ENCODE measurements at regions not wholly inside any gene's neighbourhood (a gene's known extent, or its start where the extent isn't known, plus 50 kb on each side); places are given as distances from the start of the nearest gene placed in this dataset.
"Not testable (repeated sequence)": the region's sequence is repeated elsewhere in the genome, so short reads cannot be mapped to it uniquely, and the experiment has no call there.

DNA sequence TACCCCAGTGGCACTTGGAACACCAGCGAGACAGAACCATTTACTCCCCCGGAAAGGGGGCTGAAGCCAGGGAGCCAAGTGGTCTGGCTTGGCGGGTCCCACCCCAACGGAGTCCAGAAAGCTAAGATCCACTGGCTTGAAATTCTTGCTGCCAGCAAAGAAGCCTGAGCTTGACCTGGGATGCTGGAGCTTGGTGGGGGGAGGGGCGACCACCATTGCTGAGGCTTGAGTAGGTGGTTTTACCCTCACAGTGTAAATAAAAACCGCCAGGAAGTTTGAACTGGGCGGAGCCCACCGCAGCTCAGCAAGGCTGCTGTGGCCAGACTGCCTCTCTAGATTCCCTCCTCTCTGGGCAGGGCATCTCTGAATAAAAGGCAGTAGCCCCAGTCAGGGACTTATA is 62.8 kb downstream of the RPS24 start:
- not testable (repeated sequence) for DNase-seq

DNA sequence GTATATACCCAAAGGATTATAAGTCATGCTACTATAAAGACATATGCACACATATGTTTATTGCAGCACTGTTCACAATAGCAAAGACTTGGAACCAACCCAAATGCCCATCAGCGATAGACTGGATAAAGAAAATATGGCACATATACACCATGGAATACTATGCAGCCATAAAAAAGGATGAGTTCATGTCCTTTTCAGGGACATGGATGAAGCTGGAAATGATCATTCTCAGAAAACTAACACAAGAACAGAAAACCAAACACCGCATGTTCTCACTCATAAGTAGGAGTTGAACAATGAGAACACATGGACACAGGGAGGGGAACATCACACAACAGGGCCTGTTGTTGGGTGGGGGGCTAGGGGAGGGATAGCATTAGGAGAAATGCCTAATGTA is 68.9 kb downstream of the RPS24 start:
- DNase-seq, result not testable (repeated sequence)

DNA sequence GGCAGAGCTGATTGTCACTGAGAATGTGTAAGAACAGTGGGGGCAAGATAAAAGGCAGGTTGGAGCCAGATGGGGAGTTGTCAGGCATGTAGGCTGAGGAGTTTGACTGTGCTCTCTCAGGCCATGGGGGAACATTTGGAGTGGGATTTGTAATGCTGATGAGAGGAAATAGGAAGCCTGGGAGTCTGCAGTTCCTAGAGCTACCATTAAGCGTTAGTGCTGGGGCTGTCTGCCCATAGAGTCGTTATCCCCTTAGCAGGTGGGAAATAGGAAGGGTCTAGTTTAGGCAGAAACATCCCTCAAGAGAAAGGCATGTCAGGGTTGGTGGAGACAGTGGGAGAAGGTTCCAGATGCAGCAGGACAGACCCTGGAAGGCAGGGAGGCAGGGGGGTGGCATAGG is 75.5 kb downstream of the RPS24 start:
- no peak for DNase-seq

DNA sequence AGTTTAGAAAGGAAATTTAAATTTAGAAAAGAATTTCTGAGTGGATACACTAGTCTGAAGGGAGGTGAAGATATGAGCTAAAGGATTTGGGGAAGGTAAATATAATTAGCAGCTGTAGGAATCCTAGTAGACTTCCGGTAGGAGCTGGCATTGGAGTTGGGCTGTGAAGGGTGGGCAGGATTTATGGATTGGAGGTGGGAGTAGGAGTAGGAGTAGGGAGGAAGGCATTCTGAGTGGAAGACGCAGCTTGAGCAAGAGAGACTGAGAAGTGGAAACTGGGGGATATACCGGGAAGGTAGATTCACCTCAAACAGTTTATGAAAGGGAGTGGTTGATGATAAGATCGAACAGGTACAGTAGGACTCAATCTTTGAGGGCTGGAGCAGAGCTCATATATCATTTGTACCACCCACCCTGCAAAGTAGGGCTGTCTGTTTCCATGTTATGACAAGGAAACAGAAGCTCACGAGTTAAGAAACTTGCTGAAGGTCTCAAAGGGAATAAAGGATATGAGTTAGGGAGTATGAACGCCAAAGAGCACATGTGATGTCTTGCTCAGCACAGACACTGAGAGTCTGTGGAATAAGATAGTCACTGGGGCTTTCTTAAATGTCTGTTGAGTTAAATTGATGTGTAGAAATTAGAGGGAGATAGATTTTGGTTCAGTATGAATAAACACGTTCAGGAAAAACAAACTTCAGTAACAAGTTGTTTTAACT is 81.6 kb downstream of the RPS24 start:
- DNase-seq, result no peak

DNA sequence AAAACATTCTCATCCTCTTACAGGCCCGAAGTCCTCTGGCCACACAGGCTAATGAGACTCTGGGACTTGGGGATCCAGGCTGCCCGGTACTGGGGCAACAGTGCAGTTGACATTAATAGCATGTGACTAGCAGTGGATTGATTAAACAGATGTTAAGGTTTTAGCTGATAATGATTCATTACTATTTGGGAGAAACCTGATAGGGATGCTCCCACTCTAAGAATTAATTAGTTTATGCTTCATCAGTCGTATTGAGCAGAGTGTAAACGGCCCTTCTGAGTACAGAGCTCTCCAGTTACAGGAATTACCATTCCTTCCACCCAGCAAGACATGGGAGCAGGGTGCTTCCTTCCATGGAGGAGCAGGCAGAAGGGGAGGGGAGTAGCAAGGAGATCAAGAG is 82.7 kb downstream of the RPS24 start:
- no peak for DNase-seq

DNA sequence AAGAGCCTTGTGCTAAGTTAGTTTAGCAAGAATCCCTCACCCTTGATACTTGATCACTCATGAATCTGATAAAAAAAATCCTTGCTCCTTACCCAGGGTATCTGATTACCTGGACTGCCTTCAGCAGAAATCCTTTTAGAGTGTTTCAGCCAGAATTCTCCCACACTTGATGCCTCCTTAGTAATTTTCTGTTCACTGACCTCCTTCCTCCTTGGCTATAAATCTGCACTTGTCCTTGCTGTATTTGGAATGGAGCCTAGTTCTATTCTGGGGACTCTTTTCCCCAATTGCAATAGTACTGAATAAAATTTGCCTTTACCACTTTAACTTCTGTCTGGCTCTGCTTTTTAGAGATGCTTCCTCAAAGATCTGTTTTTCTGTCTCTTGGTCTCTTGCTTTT is 84.9 kb downstream of the RPS24 start:
- DNase-seq, result no peak

DNA sequence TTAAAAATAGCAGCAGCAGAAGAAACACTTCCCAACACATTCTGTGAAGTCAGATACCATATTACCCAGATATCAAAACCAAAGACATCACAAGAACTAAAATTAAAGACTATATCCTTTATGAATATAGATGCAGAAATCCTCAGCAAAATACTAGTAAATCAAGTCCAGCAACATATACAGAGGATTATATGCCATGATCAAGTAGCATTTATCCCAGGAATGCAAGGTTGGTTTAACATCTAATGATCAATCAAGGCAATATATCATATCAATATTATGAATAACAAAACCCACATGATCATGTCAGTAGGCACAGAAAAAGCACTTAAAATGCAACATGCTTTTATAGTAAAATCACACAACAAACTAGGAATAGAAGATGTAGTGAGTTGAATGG is 88.1 kb downstream of the RPS24 start:
- DNase-seq, result no peak

DNA sequence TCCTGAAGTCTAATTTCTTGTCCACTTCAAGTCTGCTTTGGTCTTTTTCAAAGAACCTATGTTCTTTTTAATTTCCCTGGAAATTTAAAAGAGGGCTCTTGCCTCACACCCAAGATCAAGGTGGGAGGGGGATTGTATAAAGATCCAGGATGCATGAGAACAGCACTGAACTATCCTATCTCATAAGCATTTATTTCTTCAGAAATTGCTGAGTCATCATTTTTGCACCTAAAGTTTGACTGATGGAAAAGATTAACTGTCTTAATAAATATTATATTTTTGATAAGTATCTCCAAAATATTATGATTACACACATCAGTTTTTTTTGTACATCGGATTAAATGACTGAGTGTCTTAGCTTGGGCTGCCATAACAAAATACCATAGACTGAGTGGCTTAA is 90.5 kb downstream of the RPS24 start:
- DNase-seq, result no peak

DNA sequence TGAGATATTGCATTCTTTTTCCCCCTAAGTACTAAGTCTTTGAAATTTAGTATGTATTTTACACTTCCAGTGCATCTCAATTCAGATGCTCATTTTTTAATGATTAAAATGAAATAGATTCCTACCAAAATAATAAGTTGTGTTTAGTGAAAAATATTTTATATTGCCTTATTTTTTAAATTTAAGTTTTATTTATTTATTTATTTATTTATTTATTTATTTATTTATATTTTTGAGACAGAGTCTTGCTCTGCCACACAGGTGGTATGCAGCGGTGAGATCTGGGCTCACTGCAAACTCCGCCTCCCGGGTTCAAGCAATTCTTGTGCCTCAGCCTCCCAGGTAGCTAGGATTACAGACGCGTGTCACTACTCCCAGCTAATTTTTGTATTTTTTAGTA is 95.5 kb downstream of the RPS24 start:
- DNase-seq, result no peak

DNA sequence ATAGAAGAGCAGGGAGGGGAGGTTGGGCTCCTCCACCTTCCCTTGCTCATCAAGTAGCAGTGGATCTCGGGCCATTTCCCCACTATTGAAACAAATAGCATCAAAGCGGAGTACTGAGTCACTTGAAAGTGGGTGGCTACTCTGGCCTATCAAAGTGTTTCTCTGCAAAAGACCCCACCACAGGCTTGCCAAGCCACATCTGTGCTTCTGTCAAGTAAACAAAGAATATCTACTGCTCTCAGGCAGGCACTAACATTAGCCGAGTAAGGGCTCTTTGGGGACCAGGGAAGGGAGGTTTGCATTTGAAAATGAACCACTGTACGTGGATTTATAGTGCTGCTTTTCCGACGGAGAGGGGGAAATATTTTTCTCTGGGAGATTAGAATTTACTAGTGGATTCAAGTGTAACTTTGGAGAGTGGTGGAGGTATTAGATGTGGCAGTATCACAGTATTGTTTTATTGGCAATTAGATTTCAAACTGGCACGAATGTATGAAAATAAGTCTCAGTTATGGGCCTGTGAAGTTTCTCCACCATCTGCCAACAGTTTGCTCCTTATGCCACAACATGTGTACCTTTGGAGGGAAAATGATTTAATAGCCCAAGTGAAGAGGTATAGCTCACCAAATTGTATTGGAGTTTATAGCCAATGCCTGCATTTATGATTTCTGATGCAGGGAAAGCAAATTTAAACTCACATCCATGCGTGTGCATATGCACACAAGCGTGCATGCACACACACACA is 97.5 kb downstream of the RPS24 start:
- no peak for DNase-seq

DNA sequence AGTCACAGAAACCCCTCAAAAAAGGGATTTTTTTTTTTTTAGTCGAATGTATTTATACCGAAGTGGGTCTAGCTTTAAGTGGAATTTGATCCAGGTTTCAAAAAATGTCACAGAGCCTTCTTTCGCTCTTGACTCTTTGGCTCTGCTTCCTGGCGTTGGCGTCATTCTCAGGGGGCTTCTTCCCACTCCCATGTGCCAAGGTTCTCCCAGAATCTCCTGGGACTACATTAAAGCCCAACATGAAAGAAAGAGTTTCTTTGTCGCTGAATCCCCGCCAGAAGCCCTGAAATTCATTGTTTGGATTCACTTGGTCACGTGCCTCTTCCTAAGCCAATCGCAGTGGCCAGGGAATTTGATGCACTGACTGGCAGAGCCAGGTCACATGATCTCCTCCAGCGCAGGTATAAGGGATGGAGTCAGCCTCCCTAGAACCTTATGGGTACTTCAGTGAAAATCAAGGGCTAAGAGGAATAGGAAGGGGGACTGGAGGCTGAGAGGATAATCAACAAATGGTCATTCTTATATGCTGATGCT is 101.2 kb downstream of the RPS24 start:
- DNase-seq, result no peak

DNA sequence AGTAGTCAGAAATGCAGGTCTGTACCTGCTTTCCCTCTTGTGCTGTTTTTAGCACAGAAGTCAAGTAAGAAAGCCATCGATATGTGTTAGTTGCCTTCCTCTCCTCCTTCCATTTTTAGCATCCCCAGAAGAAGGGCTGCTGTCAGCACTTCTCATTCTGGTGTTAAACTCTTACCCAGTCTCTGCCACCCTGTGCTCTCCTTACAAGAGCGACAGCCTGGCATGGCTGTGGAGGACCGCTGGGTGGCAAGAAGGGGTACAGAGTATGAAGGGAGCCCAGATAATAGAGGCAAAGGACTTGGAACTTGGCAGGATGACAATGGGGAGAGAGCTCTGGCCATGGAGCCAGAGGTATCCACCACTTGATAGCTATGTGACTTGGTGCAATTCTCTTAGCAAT is 103.5 kb downstream of the RPS24 start:
- DNase-seq, result no peak

DNA sequence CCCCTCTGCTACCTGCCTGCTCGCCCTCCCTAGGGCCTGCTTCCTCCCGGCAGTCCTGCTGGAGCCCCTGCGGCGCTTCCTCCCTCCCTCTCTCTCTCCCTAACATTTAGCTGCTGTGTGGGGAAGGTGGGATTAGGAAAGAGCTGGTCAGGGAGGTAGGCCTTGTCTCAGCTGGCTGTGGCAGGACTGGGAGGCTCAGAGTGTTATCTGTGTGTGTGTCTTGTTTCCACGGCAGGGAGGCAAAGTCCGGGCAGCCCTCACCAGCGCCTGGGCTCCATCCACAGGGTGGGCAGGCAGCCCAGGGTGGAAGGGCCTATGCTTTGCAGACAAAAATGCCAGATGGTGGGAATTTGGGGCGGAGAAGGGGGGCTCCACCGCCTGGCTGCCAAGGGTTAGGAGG is 105.7 kb downstream of the RPS24 start:
- DNase-seq, result no peak

DNA sequence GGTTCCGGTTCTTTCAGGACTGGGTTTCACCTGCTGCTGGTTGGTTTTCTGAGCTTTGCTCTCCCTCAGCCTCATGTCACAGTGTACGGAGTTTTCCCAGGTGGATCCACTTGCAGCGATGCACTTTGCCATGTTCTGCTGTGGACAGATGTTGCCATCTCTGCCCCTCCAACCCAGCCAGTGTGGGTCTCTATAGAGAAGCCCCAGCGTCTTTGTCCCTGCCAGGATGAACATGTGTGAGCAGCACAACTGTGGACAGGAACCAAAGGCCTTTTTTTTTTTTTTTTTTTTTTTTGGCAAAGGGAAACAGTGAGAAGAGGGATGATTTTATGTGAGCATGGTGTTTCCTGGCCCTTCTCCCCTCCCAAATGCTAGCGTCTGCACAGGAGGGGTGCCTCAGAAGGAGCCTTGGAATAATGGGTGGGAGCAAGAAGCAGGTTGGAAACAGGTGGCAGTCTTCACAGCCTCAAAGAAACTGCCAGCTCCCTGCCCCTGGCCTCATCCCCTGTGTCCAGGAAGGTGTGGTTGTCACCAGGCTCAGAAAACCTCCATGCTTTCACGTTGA is 106.5 kb downstream of the RPS24 start:
- DNase-seq, result no peak

DNA sequence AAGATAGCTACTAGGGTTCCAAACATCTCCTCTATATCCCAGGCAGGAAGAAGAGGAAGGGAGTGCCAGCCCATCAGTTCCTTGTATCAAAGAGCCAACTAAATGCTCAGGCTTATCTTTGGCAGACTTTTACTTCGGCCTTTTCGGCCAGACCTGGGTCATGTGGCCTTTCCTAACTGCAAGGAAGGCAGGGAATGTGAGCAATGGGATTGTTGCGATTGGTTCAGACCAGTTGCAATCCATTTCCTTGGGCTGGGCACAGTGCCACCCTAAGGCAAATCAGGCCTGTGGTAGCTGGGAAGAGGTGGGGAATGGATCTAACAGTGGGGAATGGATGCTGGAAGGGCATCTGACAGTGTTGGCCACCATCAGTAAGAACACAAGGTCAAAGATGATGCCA is 109.9 kb downstream of the RPS24 start:
- no peak for DNase-seq

DNA sequence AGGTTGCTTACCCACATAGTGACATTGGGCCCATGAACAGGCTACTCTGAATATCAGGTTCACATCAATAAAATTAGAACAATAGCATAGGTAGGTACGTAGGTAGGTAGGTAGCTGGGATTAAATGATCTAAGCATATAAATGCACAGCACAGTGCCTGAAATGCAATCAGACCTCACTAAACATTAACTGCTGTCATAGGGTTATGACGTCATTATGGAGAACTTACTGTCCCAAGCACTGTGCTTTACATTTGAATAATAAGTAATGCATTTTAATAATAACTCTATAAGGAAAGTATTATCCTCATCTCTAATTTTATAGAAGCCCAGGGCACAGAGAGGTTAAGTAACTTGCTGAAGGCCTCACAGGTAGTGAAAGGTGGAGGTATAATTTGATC is 112.5 kb downstream of the RPS24 start:
- no peak for DNase-seq

DNA sequence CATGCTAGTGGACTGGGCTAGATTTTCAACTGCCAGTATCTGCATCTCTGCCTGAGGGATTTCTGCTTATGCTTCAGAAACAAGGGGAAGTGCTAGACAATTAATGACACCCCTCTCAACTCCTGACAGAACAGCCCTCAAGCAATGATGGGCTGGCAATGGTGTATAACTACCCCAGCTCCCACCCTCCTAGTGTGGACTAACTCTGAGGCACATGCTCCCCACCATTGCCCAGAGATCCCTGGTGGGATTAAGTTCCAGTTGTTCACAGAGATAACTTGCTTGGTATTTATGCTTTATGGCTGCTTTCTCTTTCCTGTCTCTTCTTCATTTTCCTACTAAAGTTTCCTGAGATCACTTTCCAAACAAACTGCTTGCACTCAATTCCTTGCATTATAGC is 113.5 kb downstream of the RPS24 start:
- DNase-seq, result no peak

DNA sequence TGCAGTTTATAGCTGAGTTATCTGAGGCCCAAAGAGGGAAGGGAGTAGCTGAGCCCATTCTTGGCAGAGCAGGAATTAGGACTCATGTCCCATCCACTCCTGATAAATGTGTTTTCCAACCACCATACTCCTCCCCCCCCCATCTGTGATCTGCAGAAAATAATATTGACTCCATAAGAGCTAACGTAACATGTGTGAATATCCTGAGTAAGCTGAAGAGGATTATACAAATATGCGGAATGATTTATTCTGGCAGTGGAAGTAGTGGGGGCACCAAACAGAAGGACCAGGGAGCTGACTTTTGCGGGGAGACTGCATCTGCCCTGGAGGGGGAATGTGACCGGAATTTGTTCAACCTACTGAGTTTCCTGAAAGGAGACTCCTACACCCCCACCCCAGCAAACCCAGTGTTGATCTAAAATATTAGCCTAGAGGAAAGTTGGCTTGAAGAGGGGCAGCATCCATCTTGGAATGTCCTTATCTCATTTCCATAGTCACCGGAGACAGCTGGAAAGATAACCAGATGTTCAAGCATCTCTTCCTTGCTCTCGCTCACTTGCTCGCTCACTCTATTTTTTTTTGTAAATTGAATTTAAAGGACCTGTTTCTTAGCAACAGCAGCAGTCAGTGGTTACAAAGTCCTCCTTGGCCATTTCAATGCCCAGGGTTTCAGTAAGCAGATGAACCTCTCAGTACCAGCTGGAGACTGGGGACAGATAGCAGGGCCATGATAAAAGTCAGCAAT is 114.7 kb downstream of the RPS24 start:
- no peak for DNase-seq

DNA sequence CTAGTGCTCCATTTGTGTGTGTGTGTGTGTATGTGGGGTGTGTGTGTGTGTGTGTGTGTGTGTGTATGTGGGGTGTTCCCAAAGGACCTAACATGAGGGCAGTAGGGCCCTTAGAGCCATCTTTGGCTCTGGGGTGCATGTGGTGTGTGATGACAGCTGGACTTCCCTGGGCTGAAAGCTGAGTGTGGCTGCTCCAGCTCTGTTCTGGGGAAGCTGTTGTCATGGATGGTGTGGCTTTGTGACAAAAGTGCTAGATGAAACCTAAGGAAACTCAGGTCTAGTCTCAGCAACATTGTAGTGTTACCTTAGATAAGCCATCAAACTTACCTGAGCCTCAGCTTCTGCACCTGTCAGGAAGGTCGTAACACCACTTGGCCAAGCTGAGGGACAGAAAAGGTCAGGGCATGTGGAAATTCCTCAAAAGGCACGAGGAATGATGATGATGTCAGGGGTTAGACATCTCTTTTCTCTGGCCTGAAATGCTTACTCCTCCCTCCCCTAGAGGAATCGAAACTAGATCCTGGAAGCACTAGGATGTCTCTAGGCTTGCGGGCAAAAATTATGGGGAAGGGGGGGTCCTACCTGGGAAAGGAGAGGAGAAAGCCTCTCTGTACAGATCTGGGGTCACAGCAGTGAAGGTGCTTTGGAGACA is 115.4 kb downstream of the RPS24 start:
- DNase-seq, result peak; percentile 37

DNA sequence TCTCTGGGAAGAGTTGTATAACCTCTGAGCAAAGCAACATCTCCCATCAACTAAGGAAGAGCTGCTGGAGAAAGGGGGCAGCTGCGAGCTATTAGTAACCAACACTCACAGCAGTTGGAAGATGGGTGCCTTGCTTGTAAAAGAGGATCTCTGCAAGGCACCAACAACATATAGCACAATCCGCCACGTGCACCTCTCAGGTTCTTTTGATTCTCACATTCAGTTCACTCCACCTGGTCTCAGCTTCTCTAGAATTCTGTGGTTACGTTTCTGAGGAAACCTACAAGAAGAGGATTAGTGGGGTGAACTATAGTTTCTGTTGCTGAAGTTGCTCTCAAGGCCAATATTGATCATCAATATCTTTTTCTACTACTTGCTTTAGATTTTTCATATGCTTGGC is 117.1 kb downstream of the RPS24 start:
- DNase-seq, result no peak

DNA sequence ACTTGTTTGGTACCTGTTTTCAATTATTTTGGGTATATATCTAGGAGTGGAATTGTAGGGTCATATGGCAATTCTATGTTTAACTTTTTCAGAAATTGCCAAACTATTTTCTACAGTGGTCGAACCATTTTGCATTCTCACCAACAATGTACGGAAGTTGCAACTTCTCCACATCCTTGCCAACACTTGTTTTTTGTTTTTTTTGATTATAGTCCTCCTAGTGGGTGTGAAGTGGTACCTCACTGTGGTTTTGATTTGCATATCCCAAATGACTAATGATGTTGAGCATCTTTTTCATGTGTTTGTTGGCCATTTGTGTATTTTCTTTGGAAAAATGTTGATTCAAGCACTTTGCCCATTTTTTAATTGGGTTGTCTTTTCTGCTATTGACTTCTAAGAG is 122.1 kb downstream of the RPS24 start:
- DNase-seq, result no peak

DNA sequence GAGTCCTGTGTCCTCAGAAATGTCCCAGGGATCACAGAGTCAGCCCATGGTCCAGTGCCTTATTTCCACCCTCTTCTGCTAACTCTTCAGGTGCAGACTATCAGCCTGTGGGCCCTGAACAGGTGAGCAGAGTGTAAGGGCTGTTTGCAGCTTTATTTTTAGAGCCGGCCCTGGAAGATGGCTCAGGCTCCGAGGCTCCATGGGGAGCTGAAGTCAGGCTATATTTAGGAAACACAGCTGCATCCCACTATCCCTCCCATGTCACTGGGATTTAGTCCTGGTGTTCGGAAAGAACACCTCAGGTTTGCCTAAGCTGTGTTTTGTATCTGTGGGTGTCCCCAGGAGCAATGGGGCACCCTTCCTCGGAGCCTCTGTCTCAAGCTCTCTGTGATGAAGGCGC is 126.9 kb downstream of the RPS24 start:
- no peak for DNase-seq

DNA sequence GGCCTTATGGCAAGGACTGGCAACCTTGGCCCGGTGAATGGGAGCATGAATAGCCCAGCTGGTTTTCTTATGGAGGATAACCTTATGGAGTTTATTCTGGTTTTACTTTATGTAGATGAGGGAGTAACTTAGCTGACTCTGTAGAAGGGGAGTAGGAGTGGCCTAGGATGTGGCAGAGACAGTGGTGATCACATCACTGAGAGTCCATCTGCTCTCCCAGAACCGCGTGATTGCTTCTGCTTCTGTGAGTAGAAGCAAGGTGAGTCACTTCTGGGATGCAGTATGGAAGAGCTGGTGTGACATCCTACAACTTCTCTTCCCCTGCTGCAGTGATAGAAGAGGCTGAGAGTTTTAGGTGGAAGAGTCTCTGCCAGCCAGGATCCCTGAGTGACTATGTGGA is 129.2 kb downstream of the RPS24 start:
- no peak for DNase-seq
